Stimulated activated naive CD8-positive, alpha-beta T cell treated with anti-CD3 and anti-CD28 coated beads, Interleukin-15, amount 100 ng/mL, for 72 hours (primary cell): ENCODE measurements at regions not wholly inside any gene's neighbourhood (a gene's known extent, or its start where the extent isn't known, plus 50 kb on each side); places are given as distances from the start of the nearest gene placed in this dataset.

Source experiments
- ATAC-seq: fragments of 150-1000 bp; cut with Tn5 transposase; 2 replicates; pipeline ENCODE4 v1.10.0; 2021; ENCODE audit warnings: mild to moderate bottlenecking, moderate library complexity
- DNase-seq, 2 donors: peaks; one replicate each; pipeline ENCODE4 v3.0.0; 2021 to 2022
- H3K27ac Mint-ChIP-seq, 2 donors: one replicate each; pipeline ENCODE4 v1.8.0; 2022; ENCODE audit warnings: mild to moderate bottlenecking in 2 of 2, mixed read lengths in 2 of 2, moderate library complexity in 2 of 2
- H3K27me3 Mint-ChIP-seq: one replicate; pipeline ENCODE4 v1.8.0; 2022; ENCODE audit warnings: mixed read lengths
- H3K4me1 Mint-ChIP-seq: one replicate; pipeline ENCODE4 v1.8.0; 2022; ENCODE audit warnings: mild to moderate bottlenecking, mixed read lengths
- H3K4me3 Mint-ChIP-seq, 2 donors: one replicate each; pipeline ENCODE4 v1.8.0; 2022; ENCODE audit warnings: mild to moderate bottlenecking in 2 of 2, mixed read lengths in 2 of 2, moderate library complexity in 1 of 2
- H3K9me3 Mint-ChIP-seq, 2 donors: one replicate each; pipeline ENCODE4 v1.8.0; 2022; ENCODE audit warnings: mixed read lengths in 2 of 2

GRCh38 chr4:173782660-173783059 lies 252.6 kb upstream of the HAND2 start:
- ATAC-seq (no peak), DNase-seq (no peak)
- no peaks in the 10 kb centered on the region for H3K4me1 Mint-ChIP-seq
- H3K27ac Mint-ChIP-seq = no peak overlapping the region
- no peaks in the 10 kb centered on the region for H3K27me3 Mint-ChIP-seq
- no peak overlapping the region for H3K4me3 Mint-ChIP-seq
- H3K9me3 Mint-ChIP-seq = peaks cover 0 to 20% of the 10 kb centered on the region in 2 donors

DNA sequence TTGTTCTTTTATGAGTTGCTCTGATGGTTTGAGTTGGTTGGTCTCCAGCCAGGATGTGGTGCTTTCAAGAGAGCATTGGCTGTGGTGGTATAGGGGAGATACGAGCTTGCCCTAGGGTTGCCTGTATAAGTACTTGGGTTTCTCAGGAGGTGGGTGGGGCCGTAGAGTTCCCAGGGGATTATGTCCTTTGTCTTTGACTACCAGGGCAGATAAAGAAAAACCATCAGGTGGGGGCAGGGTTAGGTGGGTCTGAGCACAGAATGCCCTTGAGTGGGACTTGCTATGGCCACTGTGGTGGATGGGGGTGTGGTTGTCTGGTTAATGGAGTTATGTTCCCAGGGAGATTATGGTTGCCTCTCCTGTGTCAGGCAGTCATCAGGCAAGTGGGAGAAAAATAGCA lies 247.9 kb upstream of the HAND2 start:
- Mint-ChIP-seq H3K27me3 (no peaks in the 10 kb centered on the region), H3K4me3 (no peak overlapping the region), H3K27ac (no peak overlapping the region), H3K4me1 (no peaks in the 10 kb centered on the region), H3K9me3 (peaks cover 14 to 32% of the 10 kb centered on the region in 2 donors)
- DNase-seq = no peak
- ATAC-seq = no peak

DNA sequence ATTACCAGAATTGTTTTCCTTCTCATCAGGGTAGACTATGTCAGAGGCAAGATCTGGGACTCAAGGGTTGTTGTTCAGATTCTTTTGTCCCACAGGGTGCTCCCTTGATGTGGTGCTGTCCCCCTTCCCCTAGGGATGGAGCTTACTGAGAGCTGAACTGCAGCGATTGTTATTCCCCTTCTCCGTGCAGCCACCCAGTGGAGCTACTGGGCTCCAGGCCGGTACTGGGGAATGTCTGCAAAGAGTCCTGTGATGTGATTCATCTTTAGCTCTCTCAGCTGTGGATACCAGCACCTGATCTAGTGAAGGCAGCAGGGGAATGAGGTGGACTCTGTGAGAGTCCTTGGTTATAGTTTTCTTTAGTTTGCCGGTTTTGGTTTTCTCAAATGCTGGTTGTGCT lies 247.4 kb upstream of the HAND2 start:
- no peak overlapping the region for H3K4me3 Mint-ChIP-seq
- H3K27ac Mint-ChIP-seq = no peak overlapping the region
- no peaks in the 10 kb centered on the region for H3K27me3 Mint-ChIP-seq
- H3K9me3 Mint-ChIP-seq = peaks cover 14 to 32% of the 10 kb centered on the region in 2 donors
- DNase-seq (no peak), ATAC-seq (no peak)
- no peaks in the 10 kb centered on the region for H3K4me1 Mint-ChIP-seq

DNA sequence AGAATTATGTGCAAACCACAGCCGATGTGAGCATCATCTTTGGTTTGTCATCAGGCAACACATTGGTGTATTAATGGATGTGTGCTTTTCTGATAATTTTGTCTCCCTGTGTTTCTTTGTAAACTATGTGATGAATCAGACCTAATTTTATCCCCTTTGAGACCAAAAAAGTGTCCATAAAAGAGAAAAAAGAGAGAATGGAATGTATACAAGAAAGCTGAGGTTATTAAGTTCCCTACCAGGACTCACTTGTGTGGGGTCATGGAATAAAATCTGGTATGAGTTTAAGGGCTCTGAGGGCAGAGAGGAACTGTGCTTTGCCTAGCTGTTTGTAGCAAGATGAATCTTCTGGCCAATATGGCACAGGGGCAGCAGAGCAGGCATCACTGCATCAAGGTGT lies 239.5 kb upstream of the HAND2 start:
- Mint-ChIP-seq H3K4me3 (no peak overlapping the region), H3K4me1 (no peaks in the 10 kb centered on the region), H3K27me3 (no peaks in the 10 kb centered on the region), H3K9me3 (no peaks in the 10 kb centered on the region), H3K27ac (no peak overlapping the region)
- no peak for DNase-seq
- no peak for ATAC-seq

DNA sequence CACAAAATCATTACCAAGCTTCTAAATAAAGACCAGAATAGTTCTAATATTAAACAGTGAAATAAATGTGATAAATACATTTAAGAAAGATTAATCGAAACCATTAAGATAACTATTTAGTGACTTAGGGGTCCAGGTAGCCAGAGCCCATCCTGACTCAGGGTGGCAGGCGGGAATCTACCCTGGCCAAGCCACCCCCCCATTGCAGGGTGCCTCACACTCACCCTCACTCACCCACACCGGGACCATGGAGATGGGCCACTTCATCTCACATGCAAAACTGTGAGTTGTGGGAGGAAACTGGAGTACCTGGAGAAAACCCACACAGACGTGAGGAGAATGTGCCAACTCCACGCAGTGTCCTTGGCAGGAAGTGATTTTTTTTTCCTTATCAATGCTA lies 237.6 kb upstream of the HAND2 start:
- DNase-seq (no peak), ATAC-seq (no peak)
- no peaks in the 10 kb centered on the region for H3K27me3 Mint-ChIP-seq
- H3K9me3 Mint-ChIP-seq = no peaks in the 10 kb centered on the region
- no peaks in the 10 kb centered on the region for H3K4me1 Mint-ChIP-seq
- H3K27ac Mint-ChIP-seq = no peak overlapping the region
- no peak overlapping the region for H3K4me3 Mint-ChIP-seq

- H3K27ac Mint-ChIP-seq = no peak overlapping the region
- H3K4me3 Mint-ChIP-seq = no peak overlapping the region
- H3K27me3 Mint-ChIP-seq = peaks cover 7% of the 10 kb centered on the region
- no peaks in the 10 kb centered on the region for H3K9me3 Mint-ChIP-seq
- H3K4me1 Mint-ChIP-seq = no peaks in the 10 kb centered on the region
- ATAC-seq = no peak
- DNase-seq = no peak
Observed at GRCh38 chr4:173766171-173766600, 236.2 kb upstream of the HAND2 start.

DNA sequence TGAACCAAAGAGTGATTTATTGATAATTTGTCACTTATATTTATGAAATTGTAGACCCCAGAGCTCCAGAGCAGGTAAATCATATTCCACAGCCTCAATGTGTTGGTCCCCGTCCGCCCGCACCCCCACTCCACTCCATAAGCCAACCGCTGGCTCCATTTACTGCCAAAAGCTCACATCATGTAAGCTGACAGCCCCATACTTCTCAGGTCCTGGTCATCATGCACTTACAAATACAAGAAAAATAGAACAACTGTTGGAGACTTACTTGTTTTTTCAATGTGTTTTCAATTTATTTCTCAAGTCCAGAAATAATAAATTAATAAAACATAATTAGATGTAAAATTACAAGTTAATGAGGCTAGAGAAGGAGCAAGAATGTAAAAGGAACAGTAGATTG lies 235.7 kb upstream of the HAND2 start:
- no peak for ATAC-seq
- Mint-ChIP-seq H3K9me3 (no peaks in the 10 kb centered on the region), H3K4me1 (no peaks in the 10 kb centered on the region), H3K27ac (no peak overlapping the region), H3K27me3 (peaks cover 7% of the 10 kb centered on the region), H3K4me3 (no peak overlapping the region)
- DNase-seq = no peak

DNA sequence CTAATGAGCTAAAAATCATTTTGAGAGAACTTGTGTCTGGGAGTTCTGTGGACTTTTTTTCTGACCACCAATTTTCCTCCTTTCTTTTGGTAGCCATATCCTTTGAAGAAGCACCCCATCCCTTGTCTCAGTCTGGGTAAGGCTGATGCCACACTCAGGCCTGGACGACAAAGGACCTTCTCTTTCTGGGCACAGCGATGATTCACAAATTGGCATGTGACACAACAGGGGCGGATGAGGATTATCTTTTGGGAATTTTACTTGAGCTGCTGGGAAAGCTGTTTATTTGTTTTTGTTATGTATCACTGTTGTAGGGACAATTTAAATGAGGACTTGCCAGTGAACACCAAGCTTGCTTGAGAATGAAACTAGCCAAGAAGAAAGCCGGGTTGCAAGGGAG lies 233.4 kb upstream of the HAND2 start:
- peaks cover 7% of the 10 kb centered on the region for H3K27me3 Mint-ChIP-seq
- H3K9me3 Mint-ChIP-seq = no peaks in the 10 kb centered on the region
- ATAC-seq = no peak
- no peak for DNase-seq
- no peak overlapping the region for H3K4me3 Mint-ChIP-seq
- H3K27ac Mint-ChIP-seq = no peak overlapping the region
- H3K4me1 Mint-ChIP-seq = no peaks in the 10 kb centered on the region

GRCh38 chr4:173761938-173762337 lies 231.9 kb upstream of the HAND2 start:
- DNase-seq (no peak), ATAC-seq (no peak)
- peaks cover 7% of the 10 kb centered on the region for H3K27me3 Mint-ChIP-seq
- H3K9me3 Mint-ChIP-seq = no peaks in the 10 kb centered on the region
- no peak overlapping the region for H3K27ac Mint-ChIP-seq
- no peaks in the 10 kb centered on the region for H3K4me1 Mint-ChIP-seq
- H3K4me3 Mint-ChIP-seq = no peak overlapping the region

GRCh38 chr4:173761236-173761635 lies 231.2 kb upstream of the HAND2 start:
- no peak for DNase-seq
- peaks cover 7% of the 10 kb centered on the region for H3K27me3 Mint-ChIP-seq
- no peak for ATAC-seq
- no peaks in the 10 kb centered on the region for H3K4me1 Mint-ChIP-seq
- no peak overlapping the region for H3K4me3 Mint-ChIP-seq
- no peak overlapping the region for H3K27ac Mint-ChIP-seq
- H3K9me3 Mint-ChIP-seq = no peaks in the 10 kb centered on the region

DNA sequence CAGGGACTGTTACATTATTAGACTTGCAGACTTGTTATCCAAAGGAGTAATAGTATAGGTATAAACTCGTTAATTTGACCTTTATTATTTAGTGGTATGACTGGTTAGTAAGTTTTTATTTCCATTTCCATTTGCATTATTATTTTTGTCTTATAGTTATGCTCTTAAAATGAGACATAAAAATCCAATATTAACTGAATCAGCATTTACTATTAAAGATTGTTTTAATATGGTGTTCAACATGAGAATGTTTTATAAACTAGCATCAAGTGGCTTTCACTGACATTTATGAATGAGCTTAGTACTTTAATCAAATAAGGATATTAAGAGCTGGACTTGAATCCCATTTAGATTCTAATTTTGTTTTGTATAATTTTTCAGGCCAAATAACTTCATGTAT lies 228.1 kb upstream of the HAND2 start:
- no peak for DNase-seq
- no peak overlapping the region for H3K27ac Mint-ChIP-seq
- no peaks in the 10 kb centered on the region for H3K9me3 Mint-ChIP-seq
- no peak overlapping the region for H3K4me3 Mint-ChIP-seq
- ATAC-seq = no peak
- H3K27me3 Mint-ChIP-seq = peaks cover 7% of the 10 kb centered on the region
- no peaks in the 10 kb centered on the region for H3K4me1 Mint-ChIP-seq

GRCh38 chr4:173753408-173753807 lies 223.4 kb upstream of the HAND2 start:
- Mint-ChIP-seq H3K4me3 (no peak overlapping the region), H3K9me3 (no peaks in the 10 kb centered on the region), H3K4me1 (no peaks in the 10 kb centered on the region), H3K27ac (no peak overlapping the region), H3K27me3 (peaks cover 7% of the 10 kb centered on the region)
- ATAC-seq = no peak
- no peak for DNase-seq

DNA sequence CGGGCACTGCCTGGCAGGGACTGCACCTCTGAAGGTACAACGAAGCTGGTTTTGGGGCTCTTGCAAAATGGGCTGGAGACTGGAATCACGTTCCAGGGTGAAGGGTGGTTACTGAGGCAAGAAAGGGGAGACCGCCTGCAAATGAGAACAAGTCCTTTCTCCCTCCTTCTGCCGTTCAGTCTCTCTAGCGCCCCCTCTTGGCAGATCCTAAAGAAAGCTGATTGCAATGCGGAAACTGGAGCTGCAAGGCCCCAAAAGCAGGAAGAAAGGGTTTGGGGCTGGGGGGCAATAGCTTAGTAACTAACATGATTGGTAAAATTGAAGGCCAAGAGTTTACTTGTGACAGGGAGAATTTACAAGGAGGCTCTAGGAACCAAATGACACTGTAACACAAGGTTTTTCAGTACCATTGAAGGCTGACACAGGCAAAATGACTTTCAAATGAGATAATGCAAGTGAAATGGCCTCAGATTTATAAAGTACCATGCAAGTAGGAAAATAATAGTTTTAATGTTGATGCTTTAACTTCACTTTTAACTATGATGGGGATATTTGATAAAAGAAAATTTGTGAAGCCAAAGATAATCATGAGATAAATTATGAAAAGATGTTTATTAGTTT lies 222.7 kb upstream of the HAND2 start:
- H3K4me1 Mint-ChIP-seq = no peaks in the 10 kb centered on the region
- no peak for ATAC-seq
- H3K9me3 Mint-ChIP-seq = no peaks in the 10 kb centered on the region
- no peak overlapping the region for H3K27ac Mint-ChIP-seq
- peak; percentile 9 for DNase-seq
- H3K27me3 Mint-ChIP-seq = peaks cover 7% of the 10 kb centered on the region
- no peak overlapping the region for H3K4me3 Mint-ChIP-seq

GRCh38 chr4:173748353-173748752 lies 218.3 kb upstream of the HAND2 start:
- ATAC-seq (no peak), DNase-seq (no peak)
- peaks cover 7% of the 10 kb centered on the region for H3K27me3 Mint-ChIP-seq

GRCh38 chr4:173747537-173748257 lies 217.7 kb upstream of the HAND2 start:
- Mint-ChIP-seq H3K27ac (no peak overlapping the region), H3K9me3 (no peaks in the 10 kb centered on the region), H3K4me1 (no peaks in the 10 kb centered on the region), H3K4me3 (no peak overlapping the region), H3K27me3 (peaks cover 4% of the 10 kb centered on the region)
- ATAC-seq (no peak), DNase-seq (no peak)

More at GRCh38 chr4:173748353-173748752, 218.3 kb upstream of the HAND2 start:
- Mint-ChIP-seq H3K27ac (no peak overlapping the region), H3K4me3 (no peak overlapping the region), H3K9me3 (no peaks in the 10 kb centered on the region), H3K4me1 (no peaks in the 10 kb centered on the region)

- ATAC-seq (no peak), DNase-seq (no peak)
- no peak overlapping the region for H3K27ac Mint-ChIP-seq
- no peak overlapping the region for H3K4me3 Mint-ChIP-seq
- H3K27me3 Mint-ChIP-seq = no peaks in the 10 kb centered on the region
- no peaks in the 10 kb centered on the region for H3K4me1 Mint-ChIP-seq
- no peaks in the 10 kb centered on the region for H3K9me3 Mint-ChIP-seq
Observed at GRCh38 chr4:173746424-173746823, 216.4 kb upstream of the HAND2 start.

GRCh38 chr4:173745765-173746164 lies 215.7 kb upstream of the HAND2 start:
- DNase-seq (no peak), ATAC-seq (no peak)
- H3K4me3 Mint-ChIP-seq = no peak overlapping the region
- no peaks in the 10 kb centered on the region for H3K4me1 Mint-ChIP-seq
- H3K9me3 Mint-ChIP-seq = no peaks in the 10 kb centered on the region
- H3K27me3 Mint-ChIP-seq = no peaks in the 10 kb centered on the region
- no peak overlapping the region for H3K27ac Mint-ChIP-seq
